Calu3 (cell line): ENCODE measurements at regions not wholly inside any gene's neighbourhood (a gene's known extent, or its start where the extent isn't known, plus 50 kb on each side); places are given as distances from the start of the nearest gene placed in this dataset.

Experiments
- BruUV-seq: library from RNA; stranded (reverse); fragments of 400-500 nt; replicated peaks from 2 replicates; lab custom pipeline; 2021; lab: Mats Ljungman, UMichigan
- CTCF ChIA-PET: fragments of 300-600 bp; sonication (Branson Sonifier 250); formaldehyde crosslinking; loops from one replicate; lab custom pipeline; 2022; ENCODE audit warnings: antibody characterized with exemption; lab: Charles Lee
- DNase-seq: peaks from one replicate; pipeline ENCODE4 v3.0.0; 2022
- H3K27ac Mint-ChIP-seq: one replicate; pipeline ENCODE4 v1.8.0; 2022; ENCODE audit warnings: mixed read lengths; ENCODE audit not compliant: unreplicated experiment
- H3K27me3 Mint-ChIP-seq: one replicate; pipeline ENCODE4 v1.8.0; 2022; ENCODE audit warnings: mixed read lengths; ENCODE audit not compliant: unreplicated experiment
- H3K36me3 Mint-ChIP-seq: one replicate; pipeline ENCODE4 v1.8.0; 2022; ENCODE audit warnings: mild to moderate bottlenecking, moderate library complexity, mixed read lengths; ENCODE audit not compliant: insufficient read depth, unreplicated experiment
- H3K4me1 Mint-ChIP-seq: one replicate; pipeline ENCODE4 v1.8.0; 2022; ENCODE audit warnings: mild to moderate bottlenecking, low read depth, mixed read lengths; ENCODE audit not compliant: unreplicated experiment
- H3K4me3 Mint-ChIP-seq: one replicate; pipeline ENCODE4 v1.8.0; 2022; ENCODE audit warnings: mild to moderate bottlenecking, low read depth, moderate library complexity, mixed read lengths; ENCODE audit not compliant: unreplicated experiment
- H3K9me3 Mint-ChIP-seq: one replicate; pipeline ENCODE4 v1.8.0; 2022; ENCODE audit warnings: low read depth, mixed read lengths; ENCODE audit not compliant: unreplicated experiment
- intact Hi-C: fragments of 100-400 bp; cut with micrococcal nuclease; formaldehyde crosslinking; loops from one replicate; pipeline ENCODE4 v1.10.0; 2022; ENCODE audit not compliant: unreplicated experiment
- TF ChIP-seq, protein P1 (sequence below): fragments of 200-600 bp; IDR thresholded peaks from one replicate; pipeline ENCODE4 v1.8.0; 2022; ENCODE audit warnings: antibody characterized with exemption; ENCODE audit not compliant: unreplicated experiment

DNA sequence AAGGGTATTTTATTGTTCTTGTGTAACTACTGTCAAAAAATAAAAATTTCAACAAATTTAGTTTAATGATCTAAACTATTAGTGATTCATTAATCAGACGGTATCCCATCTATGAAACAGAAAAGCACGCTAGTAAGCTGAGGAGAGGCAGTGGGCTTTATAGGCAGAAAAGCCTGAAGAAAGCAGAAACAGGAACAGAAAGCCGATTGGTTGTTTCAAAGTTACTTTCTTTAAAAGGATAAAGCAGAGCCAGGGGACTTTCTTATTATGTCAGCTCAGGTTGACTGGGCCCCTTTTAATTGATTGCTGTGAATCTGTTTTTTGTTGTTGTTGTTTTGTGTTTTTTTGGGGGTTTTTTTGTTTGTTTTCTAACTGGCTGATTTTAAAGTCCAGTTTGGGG lies 105.5 kb downstream of the TES start:
- H3K9me3 Mint-ChIP-seq, result peaks cover 2% of the 10 kb centered on the region
- TF ChIP-seq, protein P1, sequence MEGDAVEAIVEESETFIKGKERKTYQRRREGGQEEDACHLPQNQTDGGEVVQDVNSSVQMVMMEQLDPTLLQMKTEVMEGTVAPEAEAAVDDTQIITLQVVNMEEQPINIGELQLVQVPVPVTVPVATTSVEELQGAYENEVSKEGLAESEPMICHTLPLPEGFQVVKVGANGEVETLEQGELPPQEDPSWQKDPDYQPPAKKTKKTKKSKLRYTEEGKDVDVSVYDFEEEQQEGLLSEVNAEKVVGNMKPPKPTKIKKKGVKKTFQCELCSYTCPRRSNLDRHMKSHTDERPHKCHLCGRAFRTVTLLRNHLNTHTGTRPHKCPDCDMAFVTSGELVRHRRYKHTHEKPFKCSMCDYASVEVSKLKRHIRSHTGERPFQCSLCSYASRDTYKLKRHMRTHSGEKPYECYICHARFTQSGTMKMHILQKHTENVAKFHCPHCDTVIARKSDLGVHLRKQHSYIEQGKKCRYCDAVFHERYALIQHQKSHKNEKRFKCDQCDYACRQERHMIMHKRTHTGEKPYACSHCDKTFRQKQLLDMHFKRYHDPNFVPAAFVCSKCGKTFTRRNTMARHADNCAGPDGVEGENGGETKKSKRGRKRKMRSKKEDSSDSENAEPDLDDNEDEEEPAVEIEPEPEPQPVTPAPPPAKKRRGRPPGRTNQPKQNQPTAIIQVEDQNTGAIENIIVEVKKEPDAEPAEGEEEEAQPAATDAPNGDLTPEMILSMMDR, result no peak
- H3K27me3 Mint-ChIP-seq, result no peaks in the 10 kb centered on the region
- no peak overlapping the region for H3K4me3 Mint-ChIP-seq
- BruUV-seq, result no TSS peak
- H3K36me3 Mint-ChIP-seq, result no peaks in the 10 kb centered on the region
- no peak overlapping the region for H3K27ac Mint-ChIP-seq
- no peak for DNase-seq
- intact Hi-C loops, result loop anchor here (5.0 kb wide), 1 partner anchor 44 kb away; no protein-coding TSS in a partner anchor
- H3K4me1 Mint-ChIP-seq, result peaks cover 21% of the 10 kb centered on the region
- CTCF ChIA-PET, result no interaction called here

DNA sequence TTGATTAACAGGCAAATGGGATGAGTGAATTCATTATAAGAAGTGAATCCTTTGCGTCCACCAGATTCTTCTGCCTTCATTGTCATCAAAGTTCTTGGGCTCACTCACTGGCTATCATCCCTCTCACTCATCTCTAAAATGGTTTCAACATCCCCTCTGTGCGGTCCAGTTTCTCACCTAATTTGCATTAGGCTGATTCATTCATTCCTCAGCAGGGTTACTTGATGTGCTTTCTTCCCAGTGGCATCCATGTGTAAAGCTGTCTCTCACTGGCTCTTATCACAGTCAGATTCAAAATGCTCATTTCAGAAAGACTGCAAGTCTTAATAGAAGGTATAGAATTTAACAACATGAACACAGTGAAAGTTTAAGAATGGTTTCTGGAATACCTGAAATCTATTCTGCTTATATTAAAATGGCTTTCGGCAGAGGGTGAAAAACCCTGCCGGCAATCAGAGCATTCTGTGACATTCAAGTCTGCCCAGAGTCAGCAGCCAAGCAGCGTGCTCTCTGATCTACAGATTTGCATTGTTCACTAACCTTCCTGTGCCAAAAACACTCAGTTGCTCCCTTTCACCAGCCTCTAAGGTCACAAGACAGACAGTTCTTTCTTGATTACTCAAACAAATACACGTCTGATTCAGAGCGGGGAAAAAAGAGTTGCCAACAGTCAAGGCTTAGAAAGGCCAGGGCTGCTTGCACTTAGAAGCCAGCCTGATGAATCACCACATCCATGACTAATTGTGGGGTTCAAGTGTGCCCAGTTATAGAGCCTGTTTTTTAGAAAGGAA lies 106.7 kb downstream of the TES start:
- CTCF ChIA-PET, result no interaction called here
- TF ChIP-seq, protein P1, result no peak
- BruUV-seq, result no TSS peak
- Mint-ChIP-seq H3K4me3 (peak overlapping the region; percentile 57), H3K9me3 (peaks cover 2% of the 10 kb centered on the region), H3K36me3 (no peaks in the 10 kb centered on the region), H3K27ac (peak overlapping the region; percentile 67), H3K4me1 (peaks cover 21% of the 10 kb centered on the region), H3K27me3 (no peaks in the 10 kb centered on the region)
- intact Hi-C loops, result loop anchor here (5.0 kb wide), 1 partner anchor 45 kb away; no protein-coding TSS in a partner anchor
- peak; percentile 63 for DNase-seq

GRCh38 chr7:116317907-116318306 lies 107.6 kb downstream of the TES start:
- intact Hi-C loops, result loop anchor here (5.0 kb wide), 1 partner anchor 46 kb away; no protein-coding TSS in a partner anchor
- no peak overlapping the region for H3K27ac Mint-ChIP-seq
- CTCF ChIA-PET, result no interaction called here
- peaks cover 28% of the 10 kb centered on the region for H3K4me1 Mint-ChIP-seq
- H3K36me3 Mint-ChIP-seq, result no peaks in the 10 kb centered on the region
- BruUV-seq, result no TSS peak
- no peaks in the 10 kb centered on the region for H3K27me3 Mint-ChIP-seq
- no peak for DNase-seq
- H3K4me3 Mint-ChIP-seq, result no peak overlapping the region
- TF ChIP-seq, protein P1, result no peak
- peaks cover 2% of the 10 kb centered on the region for H3K9me3 Mint-ChIP-seq

- peaks cover 2% of the 10 kb centered on the region for H3K9me3 Mint-ChIP-seq
- H3K4me3 Mint-ChIP-seq, result no peak overlapping the region
- intact Hi-C loops, result no loop called here
- no peaks in the 10 kb centered on the region for H3K36me3 Mint-ChIP-seq
- H3K27me3 Mint-ChIP-seq, result no peaks in the 10 kb centered on the region
- BruUV-seq, result no TSS peak
- no peak for DNase-seq
- H3K4me1 Mint-ChIP-seq, result peaks cover 18% of the 10 kb centered on the region
- TF ChIP-seq, protein P1, result no peak
- H3K27ac Mint-ChIP-seq, result no peak overlapping the region
- CTCF ChIA-PET, result no interaction called here
Observed at GRCh38 chr7:116322541-116322940, 112.2 kb downstream of the TES start.
